IMR-90 (cell line): ENCODE measurements at regions not wholly inside any gene's neighbourhood (a gene's known extent, or its start where the extent isn't known, plus 50 kb on each side); places are given as distances from the start of the nearest gene placed in this dataset.

ENCODE experiments used
- ATAC-seq: fragments of 200-7000 bp; cut with Tn5 transposase; 2 replicates; pipeline ENCODE4 v1.9.1; 2020; ENCODE audit warnings: low read depth, mild to moderate bottlenecking, moderate library complexity
- BruUV-seq: library from RNA; stranded (reverse); fragments of 400-500 nt; replicated peaks from 2 replicates; lab custom pipeline; 2021; lab: Mats Ljungman, UMichigan
- CTCF ChIA-PET: fragments of 300-600 bp; formaldehyde crosslinking; extraction: SDS; loops from one replicate; lab custom pipeline; 2021; ENCODE audit warnings: antibody characterized with exemption; lab: Yijun Ruan, JAX
- POLR2A ChIA-PET: fragments of 300-600 bp; sonication (Branson Sonifier 250); formaldehyde crosslinking; loops from one replicate; lab custom pipeline; 2022; ENCODE audit warnings: antibody characterized with exemption; ENCODE audit not compliant: unreplicated experiment; lab: Charles Lee
- DNase-seq: peaks from one replicate; pipeline ENCODE4 v3.0.0; 2013
- H2AFZ ChIP-seq: replicated peaks from 2 replicates; pipeline ENCODE3; 2013; ENCODE audit warnings: low read length, mild to moderate bottlenecking; ENCODE audit not compliant: poor library complexity
- H2AK5ac ChIP-seq: 2 replicates; pipeline ENCODE4 v1.6.1; 2013; ENCODE audit warnings: low read depth, low read length, inconsistent platforms
- H2AK9ac ChIP-seq: replicated peaks from 2 replicates; pipeline ENCODE3; 2013; ENCODE audit warnings: mild to moderate bottlenecking, low read depth, low read length, moderate library complexity; ENCODE audit not compliant: poor library complexity
- H2BK120ac ChIP-seq: 2 replicates; pipeline ENCODE4 v1.6.1; 2013; ENCODE audit warnings: low read depth, low read length, inconsistent platforms
- H2BK15ac ChIP-seq: 3 replicates; pipeline ENCODE4 v1.6.1; 2013; ENCODE audit warnings: low read depth, low read length, inconsistent platforms
- H2BK20ac ChIP-seq: 2 replicates; pipeline ENCODE4 v1.6.1; 2013; ENCODE audit warnings: low read depth, mild to moderate bottlenecking, inconsistent platforms, low read length, moderate library complexity
- H2BK5ac ChIP-seq: 2 replicates; pipeline ENCODE4 v1.6.1; 2013; ENCODE audit warnings: mild to moderate bottlenecking, low read depth, low read length, inconsistent platforms; ENCODE audit not compliant: poor library complexity, severe bottlenecking
- H3K14ac ChIP-seq: replicated peaks from 2 replicates; pipeline ENCODE4 v1.6.1; 2013; ENCODE audit warnings: low read depth, low read length, inconsistent platforms
- H3K18ac ChIP-seq: 2 replicates; pipeline ENCODE4 v1.6.1; 2013; ENCODE audit warnings: low read depth, low read length, control low read depth
- H3K23ac ChIP-seq: 2 replicates; pipeline ENCODE4 v1.6.1; 2013; ENCODE audit warnings: low read depth, low read length, inconsistent platforms
- H3K27ac ChIP-seq: 2 replicates; pipeline ENCODE4 v1.5.1; 2013; ENCODE audit warnings: mild to moderate bottlenecking, control low read depth, low read length; ENCODE audit not compliant: insufficient read depth
- H3K27me3 ChIP-seq: 2 replicates; pipeline ENCODE4 v1.6.1; 2013; ENCODE audit warnings: low read length; ENCODE audit not compliant: control insufficient read depth, insufficient read depth
- H3K36me3 ChIP-seq: 2 replicates; pipeline ENCODE4 v1.6.1; 2013; ENCODE audit warnings: low read length, mixed read lengths; ENCODE audit not compliant: control insufficient read depth, insufficient read depth
- H3K4ac ChIP-seq: 2 replicates; pipeline ENCODE4 v1.6.1; 2013; ENCODE audit warnings: low read depth, low read length, inconsistent platforms
- H3K4me1 ChIP-seq: 2 replicates; pipeline ENCODE4 v1.6.1; 2013; ENCODE audit warnings: low read length, mixed read lengths; ENCODE audit not compliant: control insufficient read depth, insufficient read depth
- H3K4me2 ChIP-seq: 2 replicates; pipeline ENCODE4 v1.6.1; 2013; ENCODE audit warnings: low read depth, mild to moderate bottlenecking, control low read depth, low read length, moderate library complexity
- H3K4me3 ChIP-seq: 2 replicates; pipeline ENCODE4 v1.5.1; 2013; ENCODE audit warnings: low read depth, mild to moderate bottlenecking, control low read depth, low read length, moderate library complexity; ENCODE audit not compliant: insufficient read depth
- H3K56ac ChIP-seq: 2 replicates; pipeline ENCODE4 v1.6.1; 2013; ENCODE audit warnings: low read length, inconsistent platforms; ENCODE audit not compliant: insufficient read depth; ENCODE audit errors: extremely low read depth
- H3K79me1 ChIP-seq, 2 experiments: 2 replicates each; pipeline ENCODE4 v1.6.1; 2013; ENCODE audit warnings: low read length in 2 of 2, inconsistent platforms in 1 of 2, low read depth in 1 of 2
- H3K9ac ChIP-seq: 2 replicates; pipeline ENCODE4 v1.6.1; 2013; ENCODE audit warnings: low read depth, low read length, control low read depth
- H3K9me1 ChIP-seq: 2 replicates; pipeline ENCODE4 v1.6.1; 2013; ENCODE audit warnings: low read length, inconsistent platforms; ENCODE audit not compliant: insufficient read depth
- H3K9me3 ChIP-seq: 2 replicates; pipeline ENCODE4 v1.6.1; 2013; ENCODE audit warnings: low read length; ENCODE audit not compliant: control insufficient read depth, insufficient read depth
- H4K20me1 ChIP-seq: 2 replicates; pipeline ENCODE4 v1.6.1; 2013; ENCODE audit warnings: low read length, inconsistent platforms; ENCODE audit not compliant: insufficient read depth
- H4K5ac ChIP-seq: 2 replicates; pipeline ENCODE4 v1.6.1; 2013; ENCODE audit warnings: mild to moderate bottlenecking, low read depth, low read length, control low read depth
- H4K8ac ChIP-seq, 2 experiments: 2 replicates each; pipeline ENCODE4 v1.6.1; 2013; ENCODE audit warnings: low read depth in 2 of 2, low read length in 2 of 2, control low read depth in 1 of 2, inconsistent platforms in 1 of 2
- H4K91ac ChIP-seq: 2 replicates; pipeline ENCODE4 v1.6.1; 2013; ENCODE audit warnings: low read depth, low read length, inconsistent platforms; ENCODE audit not compliant: insufficient read depth
- BHLHE40 ChIP-seq: fragments of 150-350 bp; IDR thresholded peaks from 2 replicates; pipeline ENCODE4 v1.6.1; 2016; ENCODE audit warnings: mild to moderate bottlenecking, low read depth, low read length
- CEBPB ChIP-seq: IDR thresholded peaks from 2 replicates; pipeline ENCODE4 v1.6.1; 2012; ENCODE audit warnings: low read depth, low read length, improper control_type of control experiment
- FOS ChIP-seq: fragments of 150-350 bp; IDR thresholded peaks from 2 replicates; pipeline ENCODE4 v1.6.1; 2016; ENCODE audit warnings: low read depth, low read length
- MXI1 ChIP-seq: IDR thresholded peaks from 2 replicates; pipeline ENCODE4 v1.6.1; 2012; ENCODE audit warnings: low read depth, mild to moderate bottlenecking, low read length, moderate library complexity, borderline replicate concordance
- NFE2L2 ChIP-seq: fragments of 150-350 bp; IDR thresholded peaks from 2 replicates; pipeline ENCODE4 v1.6.1; 2016; ENCODE audit warnings: low read depth, mild to moderate bottlenecking, low read length
- POLR2A ChIP-seq: IDR thresholded peaks from 2 replicates; pipeline ENCODE4 v1.6.1; 2012; ENCODE audit warnings: mild to moderate bottlenecking, low read depth, low read length
- RAD21 ChIP-seq: IDR thresholded peaks from 2 replicates; pipeline ENCODE4 v1.6.1; 2012; ENCODE audit warnings: low read length, improper control_type of control experiment
- RCOR1 ChIP-seq: IDR thresholded peaks from 2 replicates; pipeline ENCODE4 v1.6.1; 2012; ENCODE audit warnings: mild to moderate bottlenecking, low read length, improper control_type of control experiment; ENCODE audit not compliant: insufficient replicate concordance
- SMC3 ChIP-seq: fragments of 150-350 bp; IDR thresholded peaks from 2 replicates; pipeline ENCODE4 v1.6.1; 2016; ENCODE audit warnings: low read depth, mild to moderate bottlenecking, antibody characterized with exemption, low read length, moderate library complexity
- WGBS, 2 experiments: methylation state at CpG; one replicate each; pipeline versions ENCODE4 v1.1.5 to v1.1.7; 2013; ENCODE audit warnings: missing lambda C conversion rate in 2 of 2; ENCODE audit not compliant: insufficient read length in 1 of 2; ENCODE audit errors: extremely low coverage in 2 of 2; 5-methylcytosine and 5-hydroxymethylcytosine counted together
- dilution Hi-C: fragments of 300-500 bp; cut with HindIII; formaldehyde crosslinking; loops from one replicate; pipeline ENCODE4 v1.14.3; 2018; ENCODE audit warnings: low sequenced_read_pairs; ENCODE audit not compliant: unreplicated experiment
- in situ Hi-C: fragments of 300-500 bp; cut with MboI; formaldehyde crosslinking; loops from 3 replicates; pipeline ENCODE4 v1.14.3; 2019; ENCODE audit warnings: low sequenced_read_pairs, inconsistent platforms, mixed read lengths
- intact Hi-C: fragments of 100-400 bp; cut with micrococcal nuclease; formaldehyde crosslinking; loops from 2 replicates; pipeline ENCODE4 v1.10.0; 2022

DNA sequence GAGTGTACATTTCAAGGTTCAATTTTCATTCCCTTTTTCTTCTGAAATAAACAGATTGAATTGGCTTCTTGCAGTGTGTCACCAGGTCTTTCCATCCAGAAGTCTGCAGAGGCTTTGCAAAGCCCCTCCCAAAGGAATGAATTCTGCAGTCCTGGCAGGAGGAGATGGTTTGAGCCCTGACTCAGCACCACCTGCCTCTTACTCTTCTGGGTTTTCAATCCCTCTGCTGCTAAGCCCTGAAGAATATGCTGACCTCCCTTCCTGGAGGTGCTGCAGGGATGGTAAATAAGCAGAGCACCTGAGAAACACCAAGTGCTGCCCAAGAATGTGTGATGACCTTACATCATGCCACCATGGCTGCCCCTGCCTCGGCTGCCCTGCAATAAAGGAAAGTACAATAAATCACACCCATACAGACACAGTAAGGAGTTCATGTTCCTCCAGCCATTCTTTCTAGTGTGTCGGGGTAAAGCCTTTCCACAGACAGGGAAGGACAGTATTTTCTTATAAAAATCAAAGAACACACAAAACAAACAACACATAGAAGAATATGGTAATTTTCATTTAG, 209.2 kb downstream of the ZNF326 start:
- dilution Hi-C loops = no loop called here
- Histone ChIP-seq H3K4me2 (no peak overlapping the region), H2BK120ac (no peak overlapping the region), H4K20me1 (no peaks in the 10 kb centered on the region), H3K79me1 (no peaks in the 10 kb centered on the region), H2AK5ac (no peak overlapping the region), H2AFZ (no peak overlapping the region), H2BK15ac (no peak overlapping the region), H3K23ac (no peak overlapping the region), H3K18ac (no peak overlapping the region), H3K4me3 (no peak overlapping the region), H2AK9ac (no peak overlapping the region), H3K9ac (no peak overlapping the region), H3K9me1 (no peaks in the 10 kb centered on the region), H2BK5ac (no peak overlapping the region), H4K5ac (no peak overlapping the region), H3K56ac (no peak overlapping the region), H2BK20ac (no peak overlapping the region), H3K4ac (no peak overlapping the region), H3K9me3 (no peaks in the 10 kb centered on the region), H3K27me3 (no peaks in the 10 kb centered on the region), H3K27ac (no peak overlapping the region), H3K4me1 (no peaks in the 10 kb centered on the region), H4K8ac (no peak overlapping the region), H3K14ac (no peak overlapping the region), H4K91ac (no peak overlapping the region), H3K36me3 (no peaks in the 10 kb centered on the region)
- no TSS peak for BruUV-seq
- no CpG with 5 or more reads among the region's 2 CpGs for WGBS, 2 experiments
- POLR2A ChIA-PET = no interaction called here
- CTCF ChIA-PET = no interaction called here
- no peak for ATAC-seq
- TF ChIP-seq POLR2A (no peak), MXI1 (no peak), NFE2L2 (no peak), RAD21 (no peak), BHLHE40 (no peak), CEBPB (no peak), RCOR1 (no peak), SMC3 (no peak), FOS (no peak)
- in situ Hi-C loops = no loop called here
- DNase-seq = no peak
- intact Hi-C loops = no loop called here
